H1 (cell line): ENCODE measurements at regions not wholly inside any gene's neighbourhood (a gene's known extent, or its start where the extent isn't known, plus 50 kb on each side); places are given as distances from the start of the nearest gene placed in this dataset.

Experiments used
- CTCF ChIA-PET: fragments of 300-600 bp; sonication (Branson Sonifier 250); formaldehyde crosslinking; loops from one replicate; lab custom pipeline; 2021; ENCODE audit not compliant: partially characterized antibody; lab: Charles Lee
- POLR2A ChIA-PET: fragments of 300-600 bp; sonication (Branson Sonifier 250); formaldehyde crosslinking; loops from one replicate; lab custom pipeline; 2021; ENCODE audit warnings: inconsistent platforms; ENCODE audit not compliant: partially characterized antibody; lab: Charles Lee
- DNase-seq, 2 experiments: peaks; one replicate each; pipeline versions ENCODE4 v3.0.0 to v3.0.0-alpha.2; 2010 to 2022; ENCODE audit warnings: low spot score in 2 of 2, low read depth in 1 of 2, mixed read lengths in 1 of 2
- FAIRE-seq: peaks from 2 replicates; lab custom pipeline; 2011; peaks lifted over from hg19 to GRCh38; lab: Jason Lieb, UNC
- H2AFZ ChIP-seq: 2 replicates; pipeline ENCODE4 v1.8.1; 2012; ENCODE audit warnings: low read length, inconsistent platforms
- H2AK5ac ChIP-seq: 2 replicates; pipeline ENCODE4 v1.6.1; 2013; ENCODE audit warnings: low read depth, low read length
- H2BK120ac ChIP-seq: replicated peaks from 2 replicates; pipeline ENCODE3; 2013; ENCODE audit warnings: low read depth, low read length, inconsistent platforms
- H2BK12ac ChIP-seq: 2 replicates; pipeline ENCODE4 v1.6.1; 2013; ENCODE audit warnings: low read depth, low read length
- H2BK15ac ChIP-seq: 2 replicates; pipeline ENCODE4 v1.6.1; 2013; ENCODE audit warnings: low read length
- H2BK20ac ChIP-seq: 2 replicates; pipeline ENCODE4 v1.6.1; 2013; ENCODE audit warnings: low read length
- H2BK5ac ChIP-seq: 2 replicates; pipeline ENCODE4 v1.6.1; 2013; ENCODE audit warnings: low read depth, low read length
- H3K14ac ChIP-seq: 2 replicates; pipeline ENCODE4 v1.6.1; 2013; ENCODE audit warnings: inconsistent platforms; ENCODE audit not compliant: insufficient read length
- H3K18ac ChIP-seq: 2 replicates; pipeline ENCODE4 v1.6.1; 2013; ENCODE audit warnings: low read length; ENCODE audit errors: extremely low read depth
- H3K23ac ChIP-seq: 2 replicates; pipeline ENCODE4 v1.6.1; 2013; ENCODE audit warnings: inconsistent platforms; ENCODE audit not compliant: insufficient read length
- H3K23me2 ChIP-seq: 2 replicates; pipeline ENCODE4 v1.6.1; 2013; ENCODE audit warnings: low read depth, low read length
- H3K27ac ChIP-seq: 2 replicates; pipeline ENCODE4 v1.6.1; 2011; ENCODE audit warnings: low read depth, low read length, inconsistent platforms
- H3K27me3 ChIP-seq, 4 experiments: replicated peaks in 1 of 4; 1 replicate in 1 of 4; 2 replicates in 3 of 4; pipeline versions ENCODE4 v1.6.1 to v1.8.1; 2011 to 2013; ENCODE audit warnings: low read length in 3 of 4, mild to moderate bottlenecking in 3 of 4, inconsistent platforms in 2 of 4, mixed read lengths in 2 of 4, moderate library complexity in 1 of 4; ENCODE audit not compliant: control insufficient read depth in 3 of 4, insufficient read depth in 3 of 4; ENCODE audit errors: extremely low read depth in 1 of 4
- H3K36me3 ChIP-seq, 4 experiments: 2 replicates each; pipeline versions ENCODE4 v1.6.1 to v1.8.1; 2011 to 2013; ENCODE audit warnings: mild to moderate bottlenecking in 4 of 4, low read length in 3 of 4, moderate library complexity in 2 of 4, control low read depth in 1 of 4, inconsistent platforms in 1 of 4; ENCODE audit not compliant: insufficient read depth in 4 of 4, control insufficient read depth in 2 of 4
- H3K4ac ChIP-seq: replicated peaks from 2 replicates; pipeline ENCODE3; 2013; ENCODE audit warnings: low read length, low read depth, mixed read lengths, inconsistent platforms; ENCODE audit not compliant: insufficient read length
- H3K4me1 ChIP-seq, 4 experiments: replicated peaks in 1 of 4; 1 replicate in 1 of 4; 2 replicates in 3 of 4; pipeline versions ENCODE4 v1.6.1 to v1.8.1; 2011 to 2013; ENCODE audit warnings: low read length in 3 of 4, inconsistent platforms in 2 of 4, mixed read lengths in 1 of 4; ENCODE audit not compliant: insufficient read depth in 4 of 4, control insufficient read depth in 3 of 4
- H3K4me2 ChIP-seq, 2 experiments: 2 replicates each; pipeline versions ENCODE4 v1.6.1 to v1.8.1; 2011 to 2013; ENCODE audit warnings: low read depth in 2 of 2, low read length in 2 of 2, control low read depth in 1 of 2, inconsistent platforms in 1 of 2, mild to moderate bottlenecking in 1 of 2; ENCODE audit not compliant: insufficient read depth in 1 of 2
- H3K4me3 ChIP-seq, 4 experiments: fragments of 200-600, 300-600 bp in 1 of 4; sonication (generic), shearing (Covaris generic), sonication (Bioruptor Twin) in 1 of 4; 2 replicates each; pipeline versions ENCODE4 v1.5.1 to v1.8.1; 2011 to 2016; ENCODE audit warnings: low read length in 4 of 4, low read depth in 3 of 4, control low read depth in 2 of 4, inconsistent platforms in 2 of 4, mild to moderate bottlenecking in 2 of 4, mixed read lengths in 1 of 4, moderate library complexity in 1 of 4; ENCODE audit not compliant: insufficient read depth in 2 of 4; ENCODE audit errors: extremely low read depth in 1 of 4
- H3K56ac ChIP-seq: replicated peaks from 2 replicates; pipeline ENCODE3; 2013; ENCODE audit warnings: low read depth, mild to moderate bottlenecking, mixed read lengths, low read length, inconsistent platforms; ENCODE audit not compliant: insufficient read length
- H3K79me1 ChIP-seq: 2 replicates; pipeline ENCODE4 v1.6.1; 2013; ENCODE audit warnings: low read depth, low read length, control low read depth
- H3K79me2 ChIP-seq, 2 experiments: 2 replicates each; pipeline versions ENCODE4 v1.6.1 to v1.8.1; 2012 to 2013; ENCODE audit warnings: low read length in 2 of 2, mild to moderate bottlenecking in 2 of 2, inconsistent platforms in 1 of 2; ENCODE audit not compliant: insufficient read depth in 2 of 2, control insufficient read depth in 1 of 2
- H3K9ac ChIP-seq, 4 experiments: replicated peaks in 1 of 4; 1 replicate in 1 of 4; 2 replicates in 3 of 4; pipeline versions ENCODE4 v1.6.1 to v1.8.1; 2011 to 2013; ENCODE audit warnings: low read depth in 3 of 4, low read length in 3 of 4, control low read depth in 2 of 4, mild to moderate bottlenecking in 2 of 4, moderate library complexity in 2 of 4, inconsistent platforms in 1 of 4; ENCODE audit errors: extremely low read depth in 1 of 4
- H3K9me3 ChIP-seq, 2 experiments: 2 replicates each; pipeline versions ENCODE4 v1.6.1 to v1.8.1; 2012 to 2013; ENCODE audit warnings: mild to moderate bottlenecking in 2 of 2, moderate library complexity in 2 of 2, control low read depth in 1 of 2, inconsistent platforms in 1 of 2, low read depth in 1 of 2, low read length in 1 of 2, mixed read lengths in 1 of 2; ENCODE audit not compliant: insufficient read depth in 2 of 2
- H4K20me1 ChIP-seq, 2 experiments: replicated peaks in 1 of 2; 2 replicates each; pipeline versions ENCODE3 to v1.8.1; 2011 to 2013; ENCODE audit warnings: inconsistent platforms in 2 of 2, low read length in 2 of 2, mild to moderate bottlenecking in 1 of 2; ENCODE audit not compliant: insufficient read depth in 2 of 2, control insufficient read depth in 1 of 2
- H4K5ac ChIP-seq: 2 replicates; pipeline ENCODE4 v1.6.1; 2013; ENCODE audit warnings: low read length, low read depth, mixed read lengths, inconsistent platforms; ENCODE audit not compliant: insufficient read length
- H4K8ac ChIP-seq: 2 replicates; pipeline ENCODE4 v1.8.0; 2013; ENCODE audit warnings: mild to moderate bottlenecking, moderate library complexity, low read length, inconsistent platforms; ENCODE audit not compliant: insufficient read depth; ENCODE audit errors: extremely low read depth
- H4K91ac ChIP-seq: replicated peaks from 2 replicates; pipeline ENCODE3; 2013; ENCODE audit warnings: low read length, mixed read lengths, inconsistent platforms; ENCODE audit not compliant: insufficient read length
- ATF2 ChIP-seq: IDR thresholded peaks from 2 replicates; pipeline ENCODE4 v1.6.1; 2012; ENCODE audit warnings: low read length, inconsistent platforms
- ATF3 ChIP-seq: IDR thresholded peaks from 2 replicates; pipeline ENCODE4 v1.6.1; 2011; ENCODE audit warnings: low read depth, mild to moderate bottlenecking, low read length; ENCODE audit not compliant: insufficient read depth
- HDAC2 ChIP-seq, 2 experiments: fragments of 300-600 bp in 1 of 2; sonication (generic) in 1 of 2; IDR thresholded peaks; 2 replicates each; pipeline ENCODE4 v1.6.1; 2011 to 2012; ENCODE audit warnings: low read depth in 2 of 2, low read length in 2 of 2, mild to moderate bottlenecking in 2 of 2, moderate library complexity in 2 of 2, borderline replicate concordance in 1 of 2, inconsistent platforms in 1 of 2
- NANOG ChIP-seq: IDR thresholded peaks from 2 replicates; pipeline ENCODE4 v1.6.1; 2011; ENCODE audit warnings: low read length, low read depth, mild to moderate bottlenecking, inconsistent platforms; ENCODE audit not compliant: insufficient read depth, poor library complexity, severe bottlenecking
- WGBS, 2 experiments: shearing (Covaris generic) in 1 of 2; methylation state at CpG; one replicate each; pipeline versions ENCODE4 v1.1.6 to v1.1.7; 2013 to 2015; ENCODE audit warnings: low lambda C conversion rate in 2 of 2, mixed read lengths in 2 of 2, inconsistent platforms in 1 of 2, low coverage in 1 of 2, missing lambda C conversion rate in 1 of 2; ENCODE audit not compliant: insufficient replicate concordance in 2 of 2, insufficient coverage in 1 of 2, insufficient read length in 1 of 2; ENCODE audit errors: extremely low coverage in 1 of 2, missing lambda C conversion rate in 1 of 2; 5-methylcytosine and 5-hydroxymethylcytosine counted together

- no peak overlapping the region for H2BK120ac ChIP-seq
- no peaks in the 10 kb centered on the region; a peak in 1 of 7 replicates for H3K4me1 ChIP-seq
- H4K8ac ChIP-seq: no peak overlapping the region
- POLR2A ChIA-PET: no interaction called here
- H3K9ac ChIP-seq: no peak overlapping the region
- no peaks in the 10 kb centered on the region for H3K79me1 ChIP-seq
- no peak for DNase-seq
- no peak overlapping the region for H3K4me2 ChIP-seq
- H3K9me3 ChIP-seq: no peaks in the 10 kb centered on the region
- H3K27me3 ChIP-seq: no peaks in the 10 kb centered on the region
- no peak overlapping the region for H3K4ac ChIP-seq
- H3K79me2 ChIP-seq: no peaks in the 10 kb centered on the region
- H3K27ac ChIP-seq: no peak overlapping the region
- TF ChIP-seq NANOG (no peak), ATF2 (no peak), ATF3 (no peak), HDAC2 (IDR thresholded peaks at IDR 0.05; ENCODE audit: borderline replicate concordance in 1 of 2, low read depth in 2 of 2, low read length in 2 of 2) (no peak)
- no peak overlapping the region for H3K23ac ChIP-seq
- H3K14ac ChIP-seq: no peak overlapping the region
- no peak overlapping the region for H2AFZ ChIP-seq
- H3K23me2 ChIP-seq: no peaks in the 10 kb centered on the region; the same call in 1 of the 2 replicates
- FAIRE-seq: no peak
- WGBS, 2 experiments: 80% methylated on average over 4 of the region's 13 CpGs; no CpG with 5 or more reads in 1 of the 2 experiments
- no peak overlapping the region for H2BK12ac ChIP-seq
- no peak overlapping the region for H3K4me3 ChIP-seq
- H4K91ac ChIP-seq: no peak overlapping the region
- H4K20me1 ChIP-seq: no peaks in the 10 kb centered on the region
- H3K56ac ChIP-seq: no peak overlapping the region
- H2BK5ac ChIP-seq: no peak overlapping the region
- H4K5ac ChIP-seq: no peak overlapping the region
- no peak overlapping the region for H2BK15ac ChIP-seq
- H3K36me3 ChIP-seq: no peaks in the 10 kb centered on the region
- no peak overlapping the region; the same call in 1 of the 2 replicates for H3K18ac ChIP-seq
- CTCF ChIA-PET: no interaction called here
- no peak overlapping the region for H2AK5ac ChIP-seq
- H2BK20ac ChIP-seq: no peak overlapping the region
Measured at GRCh38 chr6:167392631-167393316, 67.9 kb downstream of the TTLL2 start.
